ENCODE measurements at regions not wholly inside any gene's neighbourhood (a gene's known extent, or its start where the extent isn't known, plus 50 kb on each side); places are given as distances from the start of the nearest gene placed in this dataset.

GRCh38 chr2:128835342-128835855 lies 516.7 kb upstream of the HS6ST1 start:
- DNase-seq (ENCODE audit: low read depth, low spot score) = no peak

GRCh38 chr2:128835974-128836373 lies 517.3 kb upstream of the HS6ST1 start:
- no peak overlapping the region for H3K27ac ChIP-seq
- DNase-seq (ENCODE audit: low read depth, low spot score) = no peak

More at GRCh38 chr2:128835342-128835855, 516.7 kb upstream of the HS6ST1 start:
- no peak overlapping the region for H3K27ac ChIP-seq

GRCh38 chr2:128836559-128837100 lies 518.0 kb upstream of the HS6ST1 start:
- DNase-seq (ENCODE audit: low read depth, low spot score) = no peak
- H3K27ac ChIP-seq = no peak overlapping the region

- H3K27ac ChIP-seq = no peak overlapping the region
- DNase-seq (ENCODE audit: low read depth, low spot score) = no peak
These were observed 519.6 kb upstream of the HS6ST1 start for GRCh38 chr2:128838244-128838643.

GRCh38 chr2:128841803-128842202 lies 523.1 kb upstream of the HS6ST1 start:
- H3K27ac ChIP-seq = no peak overlapping the region
- DNase-seq (ENCODE audit: low read depth, low spot score) = no peak

GRCh38 chr2:128867311-128867710 lies 548.6 kb upstream of the HS6ST1 start:
- no peak overlapping the region for H3K27ac ChIP-seq
- DNase-seq (ENCODE audit: low read depth, low spot score) = no peak

GRCh38 chr2:128867936-128868636 lies 549.4 kb upstream of the HS6ST1 start:
- no peak overlapping the region for H3K27ac ChIP-seq
- no peak for DNase-seq (ENCODE audit: low read depth, low spot score)

GRCh38 chr2:128868686-128869551 lies 550.3 kb upstream of the HS6ST1 start:
- peak overlapping the region; percentile 58 for H3K27ac ChIP-seq
- DNase-seq (ENCODE audit: low read depth, low spot score) = no peak

GRCh38 chr2:128874608-128875007 lies 555.9 kb upstream of the HS6ST1 start:
- DNase-seq (ENCODE audit: low read depth, low spot score) = no peak
- no peak overlapping the region for H3K27ac ChIP-seq

GRCh38 chr2:128876986-128877983 lies 558.6 kb upstream of the HS6ST1 start:
- H3K27ac ChIP-seq = no peak overlapping the region
- DNase-seq (ENCODE audit: low read depth, low spot score) = no peak

- no peak overlapping the region for H3K27ac ChIP-seq
- DNase-seq (ENCODE audit: low read depth, low spot score) = no peak
These were observed 560.5 kb upstream of the HS6ST1 start for GRCh38 chr2:128879161-128879560.

GRCh38 chr2:128894896-128895295 lies 576.2 kb upstream of the HS6ST1 start:
- DNase-seq (ENCODE audit: low read depth, low spot score) = no peak

GRCh38 chr2:128901572-128902391 lies 583.1 kb upstream of the HS6ST1 start:
- DNase-seq (ENCODE audit: low read depth, low spot score) = no peak
- H3K27ac ChIP-seq = no peak overlapping the region

More at GRCh38 chr2:128894896-128895295, 576.2 kb upstream of the HS6ST1 start:
- no peak overlapping the region for H3K27ac ChIP-seq

GRCh38 chr2:128903637-128904036 lies 585.0 kb upstream of the HS6ST1 start:
- no peak overlapping the region for H3K27ac ChIP-seq
- no peak for DNase-seq (ENCODE audit: low read depth, low spot score)

- no peak for DNase-seq (ENCODE audit: low read depth, low spot score)
- no peak overlapping the region for H3K27ac ChIP-seq
These were observed 592.6 kb upstream of the HS6ST1 start for GRCh38 chr2:128911276-128911675.

- H3K27ac ChIP-seq = no peak overlapping the region
- DNase-seq (ENCODE audit: low read depth, low spot score) = no peak
These were observed 595.7 kb upstream of the HS6ST1 start for GRCh38 chr2:128914320-128914719.

GRCh38 chr2:128921751-128922150 lies 603.1 kb upstream of the HS6ST1 start:
- H3K27ac ChIP-seq = no peak overlapping the region
- DNase-seq (ENCODE audit: low read depth, low spot score) = no peak

- H3K27ac ChIP-seq = no peak overlapping the region
- DNase-seq (ENCODE audit: low read depth, low spot score) = no peak
These were observed 603.5 kb upstream of the HS6ST1 start for GRCh38 chr2:128922154-128922553.

- DNase-seq (ENCODE audit: low read depth, low spot score) = no peak
- no peak overlapping the region for H3K27ac ChIP-seq
These were observed 607.0 kb upstream of the HS6ST1 start for GRCh38 chr2:128925631-128926030.

Measured in epithelial cell of prostate (primary cell).